ENCODE measurements at regions not wholly inside any gene's neighbourhood (a gene's known extent, or its start where the extent isn't known, plus 50 kb on each side); places are given as distances from the start of the nearest gene placed in this dataset.
A peak's percentile ranks its signal among the peaks of the same experiment; 100 is the strongest.
"Not testable (repeated sequence)": the region's sequence is repeated elsewhere in the genome, so short reads cannot be mapped to it uniquely, and the experiment has no call there.

- no peak for DNase-seq (ENCODE audit: low read depth)
Observed at GRCh38 chr5:124136609-124137008, 609.8 kb downstream of the ZNF608 start.

GRCh38 chr5:124134941-124135340, 611.5 kb downstream of the ZNF608 start:
- DNase-seq (ENCODE audit: low read depth), result no peak

- DNase-seq (ENCODE audit: low read depth), result no peak
Observed at GRCh38 chr5:124133406-124133805, 613.0 kb downstream of the ZNF608 start.

GRCh38 chr5:124132843-124133242, 613.6 kb downstream of the ZNF608 start:
- DNase-seq (ENCODE audit: low read depth), result no peak

- DNase-seq (ENCODE audit: low read depth), result no peak
Observed at GRCh38 chr5:124131466-124131865, 615.0 kb downstream of the ZNF608 start.

- DNase-seq (ENCODE audit: low read depth), result no peak
Observed at GRCh38 chr5:124130816-124131215, 615.6 kb downstream of the ZNF608 start.

- no peak for DNase-seq (ENCODE audit: low read depth)
Observed at GRCh38 chr5:124128867-124129266, 616.9 kb downstream of the CSNK1G3 start.

- no peak for DNase-seq (ENCODE audit: low read depth)
Observed at GRCh38 chr5:124126504-124127217, 614.7 kb downstream of the CSNK1G3 start.

GRCh38 chr5:124124711-124125229, 612.8 kb downstream of the CSNK1G3 start:
- DNase-seq (ENCODE audit: low read depth), result no peak

GRCh38 chr5:124121198-124121597, 609.2 kb downstream of the CSNK1G3 start:
- no peak for DNase-seq (ENCODE audit: low read depth)

GRCh38 chr5:124114911-124115310, 602.9 kb downstream of the CSNK1G3 start:
- DNase-seq (ENCODE audit: low read depth), result no peak

GRCh38 chr5:124111886-124112285, 599.9 kb downstream of the CSNK1G3 start:
- no peak for DNase-seq (ENCODE audit: low read depth)

- no peak for DNase-seq (ENCODE audit: low read depth)
Observed at GRCh38 chr5:124110942-124111341, 599.0 kb downstream of the CSNK1G3 start.

GRCh38 chr5:124105326-124105725, 593.3 kb downstream of the CSNK1G3 start:
- DNase-seq (ENCODE audit: low read depth), result no peak

- no peak for DNase-seq (ENCODE audit: low read depth)
Observed at GRCh38 chr5:124104821-124105220, 592.8 kb downstream of the CSNK1G3 start.

- DNase-seq (ENCODE audit: low read depth), result no peak
Observed at GRCh38 chr5:124104344-124104743, 592.4 kb downstream of the CSNK1G3 start.

- no peak for DNase-seq (ENCODE audit: low read depth)
Observed at GRCh38 chr5:124103671-124104070, 591.7 kb downstream of the CSNK1G3 start.

- DNase-seq (ENCODE audit: low read depth), result not testable (repeated sequence)
Observed at GRCh38 chr5:124103056-124103455, 591.1 kb downstream of the CSNK1G3 start.

GRCh38 chr5:124102486-124102885, 590.5 kb downstream of the CSNK1G3 start:
- peak; percentile 53 for DNase-seq (ENCODE audit: low read depth)

- no peak for DNase-seq (ENCODE audit: low read depth)
Observed at GRCh38 chr5:124093658-124094057, 581.7 kb downstream of the CSNK1G3 start.

GRCh38 chr5:124090115-124090514, 578.1 kb downstream of the CSNK1G3 start:
- no peak for DNase-seq (ENCODE audit: low read depth)

- no peak for DNase-seq (ENCODE audit: low read depth)
Observed at GRCh38 chr5:124089578-124089977, 577.6 kb downstream of the CSNK1G3 start.

GRCh38 chr5:124088289-124089032, 576.5 kb downstream of the CSNK1G3 start:
- no peak for DNase-seq (ENCODE audit: low read depth)
